ENCODE measurements at regions not wholly inside any gene's neighbourhood (a gene's known extent, or its start where the extent isn't known, plus 50 kb on each side); places are given as distances from the start of the nearest gene placed in this dataset.

DNA sequence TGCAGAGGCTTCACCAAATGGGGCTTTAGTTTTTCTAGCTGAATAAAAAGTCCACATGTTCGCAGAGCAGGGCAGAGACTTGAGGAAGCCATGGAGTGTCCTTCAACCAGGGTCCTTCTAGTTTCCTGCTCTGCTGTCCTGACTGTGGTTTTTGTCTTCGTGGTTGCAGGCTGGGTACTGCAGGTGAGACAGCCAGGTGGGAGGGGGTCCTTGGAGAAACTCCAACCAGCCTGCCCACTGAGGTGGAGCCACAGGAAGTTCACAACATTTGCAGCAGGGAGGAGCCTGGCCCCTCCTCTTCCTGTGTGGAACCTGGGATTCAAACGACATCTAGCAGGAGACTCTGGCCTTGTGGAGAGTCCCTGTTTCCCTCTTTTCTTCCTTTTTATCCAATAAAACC is 68.8 kb upstream of the MYLIP start:
- DNase-seq (ENCODE audit: extremely low read depth, low read depth), result no peak
- TF ChIP-seq, protein P1, sequence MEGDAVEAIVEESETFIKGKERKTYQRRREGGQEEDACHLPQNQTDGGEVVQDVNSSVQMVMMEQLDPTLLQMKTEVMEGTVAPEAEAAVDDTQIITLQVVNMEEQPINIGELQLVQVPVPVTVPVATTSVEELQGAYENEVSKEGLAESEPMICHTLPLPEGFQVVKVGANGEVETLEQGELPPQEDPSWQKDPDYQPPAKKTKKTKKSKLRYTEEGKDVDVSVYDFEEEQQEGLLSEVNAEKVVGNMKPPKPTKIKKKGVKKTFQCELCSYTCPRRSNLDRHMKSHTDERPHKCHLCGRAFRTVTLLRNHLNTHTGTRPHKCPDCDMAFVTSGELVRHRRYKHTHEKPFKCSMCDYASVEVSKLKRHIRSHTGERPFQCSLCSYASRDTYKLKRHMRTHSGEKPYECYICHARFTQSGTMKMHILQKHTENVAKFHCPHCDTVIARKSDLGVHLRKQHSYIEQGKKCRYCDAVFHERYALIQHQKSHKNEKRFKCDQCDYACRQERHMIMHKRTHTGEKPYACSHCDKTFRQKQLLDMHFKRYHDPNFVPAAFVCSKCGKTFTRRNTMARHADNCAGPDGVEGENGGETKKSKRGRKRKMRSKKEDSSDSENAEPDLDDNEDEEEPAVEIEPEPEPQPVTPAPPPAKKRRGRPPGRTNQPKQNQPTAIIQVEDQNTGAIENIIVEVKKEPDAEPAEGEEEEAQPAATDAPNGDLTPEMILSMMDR (IDR thresholded peaks at IDR 0.05; ENCODE audit: low read depth, low read length), result no peak

- TF ChIP-seq, protein P1 (IDR thresholded peaks at IDR 0.05; ENCODE audit: low read depth, low read length), result no peak
- DNase-seq (ENCODE audit: extremely low read depth, low read depth), result no peak
Observed at GRCh38 chr6:16059496-16059895, 69.4 kb upstream of the MYLIP start.

DNA sequence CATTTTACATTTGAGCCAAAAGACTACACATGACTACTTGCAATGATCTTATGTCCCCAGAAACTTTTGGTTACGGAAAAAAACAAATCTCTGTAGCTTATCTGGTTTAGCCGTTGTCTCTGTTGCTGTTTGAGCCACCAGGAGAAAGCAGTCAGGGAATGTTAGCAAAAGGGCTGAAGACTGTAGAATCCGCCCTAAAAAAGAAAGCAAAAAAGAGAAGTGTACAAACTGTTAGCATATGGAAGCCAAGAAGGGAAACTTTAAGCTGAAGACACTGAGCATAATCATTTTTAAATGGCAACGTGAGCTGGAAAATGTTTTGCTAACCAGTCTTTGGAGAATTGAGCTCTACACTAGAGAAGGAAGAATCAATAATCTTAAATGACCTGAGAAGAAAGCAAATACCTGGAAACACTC is 69.9 kb upstream of the MYLIP start:
- no peak for DNase-seq (ENCODE audit: extremely low read depth, low read depth)
- TF ChIP-seq, protein P1 (IDR thresholded peaks at IDR 0.05; ENCODE audit: low read depth, low read length), result no peak

DNA sequence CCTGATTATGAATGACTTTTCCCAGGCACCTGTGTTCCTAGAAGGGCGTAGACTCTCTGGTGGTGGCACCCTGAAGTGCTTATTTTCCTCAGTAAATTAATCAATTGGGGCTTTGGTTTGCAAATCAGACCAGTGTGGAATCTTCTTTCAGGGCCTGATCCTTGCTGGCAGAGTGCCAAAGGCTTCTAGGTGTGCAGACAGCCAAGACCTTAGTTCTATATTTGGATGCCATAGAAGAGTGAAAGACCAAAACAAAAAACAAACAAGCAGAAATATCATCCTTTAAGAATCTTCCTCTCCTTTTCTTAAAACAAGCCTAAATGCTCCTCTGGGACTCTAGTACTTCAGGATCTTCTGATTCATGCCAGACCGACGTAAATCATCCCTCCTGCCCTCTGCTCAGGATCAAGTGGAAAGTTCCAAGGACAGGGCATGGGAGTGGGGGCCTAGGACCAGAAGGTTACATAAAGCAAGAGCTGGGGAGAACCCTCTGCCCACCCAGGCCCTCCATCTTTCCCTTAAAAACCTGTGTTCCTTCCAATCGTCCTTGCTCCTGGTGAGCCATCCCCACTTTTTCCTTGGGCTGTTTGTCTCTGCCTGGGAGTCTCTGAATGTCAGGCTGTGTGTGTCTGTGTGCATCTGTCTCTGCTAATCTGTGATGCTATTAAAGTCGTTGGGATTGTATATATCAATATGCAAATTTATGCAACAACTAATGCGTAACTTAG is 70.5 kb upstream of the MYLIP start:
- no peak for DNase-seq (ENCODE audit: extremely low read depth, low read depth)
- TF ChIP-seq, protein P1 (IDR thresholded peaks at IDR 0.05; ENCODE audit: low read depth, low read length), result no peak

- TF ChIP-seq, protein P1 (IDR thresholded peaks at IDR 0.05; ENCODE audit: low read depth, low read length), result no peak
- no peak for DNase-seq (ENCODE audit: extremely low read depth, low read depth)
Observed at GRCh38 chr6:16057446-16057845, 71.4 kb upstream of the MYLIP start.

DNA sequence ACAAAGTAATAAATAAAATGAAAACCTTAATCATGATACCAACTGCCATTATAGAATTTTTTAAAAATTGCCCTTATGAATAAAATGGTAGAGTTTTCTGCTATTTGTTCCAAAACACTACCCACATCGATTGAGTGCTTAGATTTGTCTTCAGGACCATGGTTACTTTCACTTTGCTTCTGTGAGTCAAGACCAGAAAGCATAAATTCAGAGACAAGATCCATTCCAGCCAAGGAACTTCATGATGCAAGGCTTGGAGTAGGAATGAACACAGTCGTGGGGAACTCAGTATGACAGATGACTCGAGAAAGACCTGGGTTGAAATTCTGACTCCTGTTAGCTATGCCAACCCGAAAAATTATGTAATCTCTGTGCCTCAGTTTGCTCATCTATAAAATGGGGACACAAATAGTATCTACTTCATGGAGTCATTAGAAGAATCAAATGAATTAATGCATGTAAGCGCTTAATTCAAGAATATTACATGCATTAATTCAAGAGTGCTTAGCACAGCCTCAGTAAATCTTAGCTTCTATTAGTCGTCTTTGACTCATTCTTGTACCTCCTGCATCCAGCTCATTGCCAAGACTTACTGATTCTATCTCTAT is 72.5 kb upstream of the MYLIP start:
- TF ChIP-seq, protein P1 (IDR thresholded peaks at IDR 0.05; ENCODE audit: low read depth, low read length), result no peak
- no peak for DNase-seq (ENCODE audit: extremely low read depth, low read depth)

GRCh38 chr6:16055852-16056251 is 73.0 kb upstream of the MYLIP start:
- no peak for DNase-seq (ENCODE audit: extremely low read depth, low read depth)
- TF ChIP-seq, protein P1 (IDR thresholded peaks at IDR 0.05; ENCODE audit: low read depth, low read length), result no peak

Measured in AG09319 (cell line).